Stimulated activated CD4-positive, alpha-beta T cell treated with anti-CD3 and anti-CD28 coated beads, Interleukin-2, amount 100 ng/mL, for 4 hours (primary cell): ENCODE measurements at regions not wholly inside any gene's neighbourhood (a gene's known extent, or its start where the extent isn't known, plus 50 kb on each side); places are given as distances from the start of the nearest gene placed in this dataset.

Experiments
- DNase-seq: peaks from one replicate; pipeline ENCODE4 v3.0.0-alpha.2; 2020; ENCODE audit warnings: low read depth

GRCh38 chr1:208298593-208299269 is 54.5 kb upstream of the PLXNA2 start:
- no peak for DNase-seq

- no peak for DNase-seq
Observed at GRCh38 chr1:208300084-208300770, 56.0 kb upstream of the PLXNA2 start.

GRCh38 chr1:208302699-208303238 is 58.6 kb upstream of the PLXNA2 start:
- DNase-seq: no peak

GRCh38 chr1:208303743-208304712 is 59.8 kb upstream of the PLXNA2 start:
- DNase-seq: no peak

- DNase-seq: no peak
Observed at GRCh38 chr1:208308221-208308620, 64.0 kb upstream of the PLXNA2 start.

GRCh38 chr1:208309771-208310170 is 65.6 kb upstream of the PLXNA2 start:
- no peak for DNase-seq

- no peak for DNase-seq
Observed at GRCh38 chr1:208312706-208313105, 68.5 kb upstream of the PLXNA2 start.

- no peak for DNase-seq
Observed at GRCh38 chr1:208314431-208314830, 70.2 kb upstream of the PLXNA2 start.

GRCh38 chr1:208318150-208318734 is 74.1 kb upstream of the PLXNA2 start:
- no peak for DNase-seq

- no peak for DNase-seq
Observed at GRCh38 chr1:208324005-208324404, 79.8 kb upstream of the PLXNA2 start.

GRCh38 chr1:208326033-208326432 is 81.8 kb upstream of the PLXNA2 start:
- DNase-seq: no peak

- DNase-seq: no peak
Observed at GRCh38 chr1:208329300-208329699, 85.1 kb upstream of the PLXNA2 start.

- no peak for DNase-seq
Observed at GRCh38 chr1:208332036-208332773, 88.0 kb upstream of the PLXNA2 start.

- no peak for DNase-seq
Observed at GRCh38 chr1:208332774-208333126, 88.6 kb upstream of the PLXNA2 start.

- DNase-seq: no peak
Observed at GRCh38 chr1:208333676-208334075, 89.5 kb upstream of the PLXNA2 start.

GRCh38 chr1:208335371-208336136 is 91.4 kb upstream of the PLXNA2 start:
- no peak for DNase-seq

- no peak for DNase-seq
Observed at GRCh38 chr1:208336137-208336518, 91.9 kb upstream of the PLXNA2 start.

GRCh38 chr1:208339911-208340310 is 95.7 kb upstream of the PLXNA2 start:
- no peak for DNase-seq

- DNase-seq: no peak
Observed at GRCh38 chr1:208343226-208343625, 99.0 kb upstream of the PLXNA2 start.

- DNase-seq: no peak
Observed at GRCh38 chr1:208344202-208344857, 100.1 kb upstream of the PLXNA2 start.
